Upper lobe of left lung (tissue), 6 donors: ENCODE measurements at regions not wholly inside any gene's neighbourhood (a gene's known extent, or its start where the extent isn't known, plus 50 kb on each side); places are given as distances from the start of the nearest gene placed in this dataset.
"Not testable (repeated sequence)": the region's sequence is repeated elsewhere in the genome, so short reads cannot be mapped to it uniquely, and the experiment has no call there.

Experiments
- ATAC-seq, 2 donors: fragments of 200-7000 bp; cut with Tn5 transposase; one replicate each; pipeline ENCODE4 v1.9.1; 2022; ENCODE audit warnings: mild to moderate bottlenecking in 2 of 2, moderate library complexity in 2 of 2; ENCODE audit not compliant: low FRiP score in 2 of 2
- DNase-seq, 2 donors: peaks; one replicate each; pipeline ENCODE4 v3.0.0-alpha.2; 2019 to 2020
- H3K27ac ChIP-seq, 4 donors: fragments of 200-600 bp; sonication (generic); one replicate each; pipeline ENCODE4 v1.5.1; 2016 to 2019
- H3K27me3 ChIP-seq, 4 donors: fragments of 200-600 bp; sonication (generic); one replicate each; pipeline ENCODE4 v1.5.1; 2017 to 2019
- H3K36me3 ChIP-seq, 4 donors: fragments of 200-600 bp; sonication (generic); one replicate each; pipeline ENCODE4 v1.5.1; 2016 to 2019
- H3K4me1 ChIP-seq, 4 donors: fragments of 200-600 bp; sonication (generic); one replicate each; pipeline ENCODE4 v1.5.1; 2018 to 2019
- H3K4me3 ChIP-seq, 4 donors: fragments of 200-600 bp; sonication (generic); one replicate each; pipeline ENCODE4 v1.5.1; 2017 to 2019; ENCODE audit warnings: mild to moderate bottlenecking in 2 of 4, moderate library complexity in 1 of 4
- H3K9me3 ChIP-seq, 4 donors: fragments of 200-600 bp; sonication (generic); one replicate each; pipeline ENCODE4 v1.5.1; 2018 to 2019
- EP300 ChIP-seq, 4 donors: sonication (generic); formaldehyde crosslinking; IDR thresholded peaks; one replicate each; pipeline ENCODE4 v1.5.1; 2017; ENCODE audit warnings: antibody characterized with exemption in 4 of 4, control low read depth in 2 of 4
- POLR2A ChIP-seq, 4 donors: fragments of 450-650 bp; IDR thresholded peaks; one replicate each; pipeline ENCODE4 v1.5.1; 2016 to 2017; ENCODE audit warnings: antibody characterized with exemption in 4 of 4, mild to moderate bottlenecking in 2 of 4
- POLR2AphosphoS5 ChIP-seq, 2 donors: sonication (generic); formaldehyde crosslinking; IDR thresholded peaks; one replicate each; pipeline ENCODE4 v1.5.1; 2017; ENCODE audit warnings: antibody characterized with exemption in 2 of 2
- WGBS, 2 donors: methylation state at CpG; one replicate each; pipeline ENCODE4 v1.1.5; 2017 to 2018; 5-methylcytosine and 5-hydroxymethylcytosine counted together
- TF ChIP-seq, protein P1 (sequence below), 6 experiments: fragments of 450-650 bp in 4 of 6; fragments of 200-600 bp in 2 of 6; sonication (generic) in 2 of 6; IDR thresholded peaks; one replicate each; pipeline ENCODE4 v1.5.1; 2016 to 2019; ENCODE audit warnings: antibody characterized with exemption in 6 of 6
- donor health status: DM: no; HTN: no; CAD: no; lungs with moderate emphysema.
- donor health status: DM: no; HTN: yes; CAD: no; lungs with severe emphysema.

DNA sequence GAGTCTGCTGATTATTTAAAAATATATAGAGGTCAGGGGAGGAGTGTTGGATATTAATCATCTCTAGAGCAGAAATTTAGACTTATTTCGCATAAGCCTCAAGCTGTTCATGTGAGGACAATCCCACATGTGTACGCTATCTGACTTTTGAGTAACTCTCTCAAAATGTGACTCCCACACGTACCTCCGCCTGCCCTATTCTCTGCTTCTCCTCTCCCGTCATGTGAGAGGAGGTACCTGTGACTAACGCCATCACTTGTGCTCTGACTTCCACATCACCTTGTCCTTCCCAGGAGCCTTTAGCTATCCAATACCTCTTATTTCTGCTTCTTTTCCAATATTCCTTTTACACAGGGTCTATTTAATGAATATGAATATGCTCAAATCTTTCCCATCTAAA, 119.3 kb upstream of the CALCR start:
- ATAC-seq (no peak), DNase-seq (no peak)
- TF ChIP-seq, protein P1, sequence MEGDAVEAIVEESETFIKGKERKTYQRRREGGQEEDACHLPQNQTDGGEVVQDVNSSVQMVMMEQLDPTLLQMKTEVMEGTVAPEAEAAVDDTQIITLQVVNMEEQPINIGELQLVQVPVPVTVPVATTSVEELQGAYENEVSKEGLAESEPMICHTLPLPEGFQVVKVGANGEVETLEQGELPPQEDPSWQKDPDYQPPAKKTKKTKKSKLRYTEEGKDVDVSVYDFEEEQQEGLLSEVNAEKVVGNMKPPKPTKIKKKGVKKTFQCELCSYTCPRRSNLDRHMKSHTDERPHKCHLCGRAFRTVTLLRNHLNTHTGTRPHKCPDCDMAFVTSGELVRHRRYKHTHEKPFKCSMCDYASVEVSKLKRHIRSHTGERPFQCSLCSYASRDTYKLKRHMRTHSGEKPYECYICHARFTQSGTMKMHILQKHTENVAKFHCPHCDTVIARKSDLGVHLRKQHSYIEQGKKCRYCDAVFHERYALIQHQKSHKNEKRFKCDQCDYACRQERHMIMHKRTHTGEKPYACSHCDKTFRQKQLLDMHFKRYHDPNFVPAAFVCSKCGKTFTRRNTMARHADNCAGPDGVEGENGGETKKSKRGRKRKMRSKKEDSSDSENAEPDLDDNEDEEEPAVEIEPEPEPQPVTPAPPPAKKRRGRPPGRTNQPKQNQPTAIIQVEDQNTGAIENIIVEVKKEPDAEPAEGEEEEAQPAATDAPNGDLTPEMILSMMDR (IDR thresholded peaks at IDR 0.05) = no peak
- no peak for TF ChIP-seq POLR2AphosphoS5 (IDR thresholded peaks at IDR 0.05)
- TF ChIP-seq EP300 (IDR thresholded peaks at IDR 0.05) = no peak
- no peak for TF ChIP-seq POLR2A (IDR thresholded peaks at IDR 0.05)
- Histone ChIP-seq H3K36me3 (no peaks in the 10 kb centered on the region), H3K4me1 (no peaks in the 10 kb centered on the region), H3K27ac (no peak overlapping the region), H3K4me3 (no peak overlapping the region), H3K9me3 (no peaks in the 10 kb centered on the region), H3K27me3 (no peaks in the 10 kb centered on the region)
- WGBS, 2 donors = 88 to 94% methylated on average over 6 of the region's 6 CpGs

DNA sequence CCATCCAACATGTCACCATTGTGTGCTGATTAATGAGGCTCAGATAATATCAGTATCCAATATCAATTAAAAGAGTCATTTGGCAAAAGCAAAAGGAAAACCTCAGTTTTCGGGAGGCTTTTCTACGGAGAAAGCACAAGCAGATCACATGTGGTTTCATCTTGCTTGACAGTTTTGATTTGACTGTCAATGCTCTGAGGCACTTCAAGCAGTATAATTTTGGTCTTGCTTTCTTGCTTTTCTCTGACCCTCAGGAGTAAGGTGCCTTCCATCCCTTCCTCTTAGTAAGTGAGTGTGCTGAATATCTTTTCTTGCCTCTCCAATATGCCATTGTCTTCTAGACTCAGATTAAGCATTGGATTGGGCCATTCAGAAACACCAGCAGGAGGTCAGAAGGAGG, 115.5 kb upstream of the CALCR start:
- TF ChIP-seq, protein P1 (IDR thresholded peaks at IDR 0.05) = no peak
- no peak for TF ChIP-seq EP300 (IDR thresholded peaks at IDR 0.05)
- TF ChIP-seq POLR2AphosphoS5 (IDR thresholded peaks at IDR 0.05) = no peak
- TF ChIP-seq POLR2A (IDR thresholded peaks at IDR 0.05) = no peak
- Histone ChIP-seq H3K36me3 (no peaks in the 10 kb centered on the region), H3K4me1 (no peaks in the 10 kb centered on the region), H3K27ac (no peak overlapping the region), H3K4me3 (no peak overlapping the region), H3K9me3 (no peaks in the 10 kb centered on the region), H3K27me3 (no peaks in the 10 kb centered on the region)
- ATAC-seq = no peak
- 70% methylated on average over 2 of the region's 2 CpGs for WGBS, 2 donors
- no peak for DNase-seq

DNA sequence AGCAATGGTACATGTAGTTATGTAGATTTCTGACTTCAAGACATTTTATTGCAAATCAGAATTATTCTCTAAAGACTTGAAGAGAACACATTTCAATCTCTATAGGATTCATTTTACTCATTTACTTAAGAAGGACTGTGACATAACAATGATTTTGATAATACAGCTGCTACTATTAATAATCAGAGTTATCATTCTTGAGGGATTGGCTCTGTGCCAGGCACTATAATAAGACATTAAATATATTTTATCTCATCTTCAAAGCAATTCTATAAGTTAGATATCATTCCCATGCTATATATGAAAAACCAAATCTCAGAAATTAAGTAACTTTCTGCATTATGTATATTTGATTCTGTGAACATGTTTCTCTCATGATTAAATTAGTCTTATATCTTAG, 103.7 kb upstream of the CALCR start:
- Histone ChIP-seq H3K27me3 (no peaks in the 10 kb centered on the region), H3K4me3 (no peak overlapping the region), H3K4me1 (no peaks in the 10 kb centered on the region), H3K27ac (no peak overlapping the region), H3K36me3 (no peaks in the 10 kb centered on the region), H3K9me3 (no peaks in the 10 kb centered on the region)
- TF ChIP-seq POLR2A (IDR thresholded peaks at IDR 0.05) = no peak
- TF ChIP-seq, protein P1 (IDR thresholded peaks at IDR 0.05) = no peak
- TF ChIP-seq EP300 (IDR thresholded peaks at IDR 0.05) = no peak
- no peak for TF ChIP-seq POLR2AphosphoS5 (IDR thresholded peaks at IDR 0.05)
- ATAC-seq (no peak), DNase-seq (no peak)

DNA sequence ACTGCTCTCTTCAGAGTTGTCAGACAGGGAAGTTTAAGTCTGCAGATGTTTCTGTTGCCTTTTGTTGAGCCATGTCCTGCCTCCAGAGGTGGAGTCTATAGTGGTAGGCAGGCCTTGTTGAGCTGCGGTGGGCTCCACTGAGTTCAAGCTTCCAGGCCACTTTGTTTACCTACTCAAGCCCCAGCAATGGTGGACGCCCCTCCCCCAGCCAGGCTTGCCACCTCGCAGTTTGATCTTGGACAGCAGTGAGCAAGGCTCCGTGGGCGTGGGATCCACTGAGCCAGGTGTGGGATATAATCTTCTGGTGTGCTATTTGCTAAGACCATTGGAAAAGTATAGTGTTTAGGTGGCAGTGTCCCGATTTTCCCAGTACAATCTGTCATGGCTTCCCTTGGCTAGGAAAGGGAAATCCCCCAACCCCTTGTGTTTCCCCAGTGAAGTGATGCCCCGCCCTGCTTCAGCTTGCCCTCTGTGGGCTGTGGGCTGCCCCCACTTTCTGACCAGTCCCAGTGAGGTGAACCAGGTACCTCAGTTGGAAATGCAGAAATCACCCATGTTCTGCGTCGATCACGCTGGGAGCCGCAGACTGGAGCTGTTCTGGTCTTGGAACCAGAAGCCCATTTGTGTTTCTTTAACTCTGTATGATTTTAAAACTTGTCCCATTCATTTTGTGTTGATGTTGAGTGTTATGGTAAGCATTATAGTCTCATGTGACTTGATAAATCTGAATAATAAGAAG, 89.2 kb upstream of the CALCR start:
- no peaks in the 10 kb centered on the region for H3K4me1 ChIP-seq
- no peaks in the 10 kb centered on the region for H3K36me3 ChIP-seq
- H3K9me3 ChIP-seq = no peaks in the 10 kb centered on the region
- TF ChIP-seq POLR2A (IDR thresholded peaks at IDR 0.05) (no peak), POLR2AphosphoS5 (IDR thresholded peaks at IDR 0.05) (no peak), EP300 (IDR thresholded peaks at IDR 0.05) (no peak)
- TF ChIP-seq, protein P1 (IDR thresholded peaks at IDR 0.05) = no peak
- H3K27ac ChIP-seq = no peak overlapping the region
- no peak overlapping the region for H3K4me3 ChIP-seq
- peak in 1 of 2 donors; percentile 9 for DNase-seq
- WGBS, 2 donors = 85 to 92% methylated on average over 10 to 11 of the region's 11 CpGs
- no peaks in the 10 kb centered on the region for H3K27me3 ChIP-seq
- no peak for ATAC-seq

DNA sequence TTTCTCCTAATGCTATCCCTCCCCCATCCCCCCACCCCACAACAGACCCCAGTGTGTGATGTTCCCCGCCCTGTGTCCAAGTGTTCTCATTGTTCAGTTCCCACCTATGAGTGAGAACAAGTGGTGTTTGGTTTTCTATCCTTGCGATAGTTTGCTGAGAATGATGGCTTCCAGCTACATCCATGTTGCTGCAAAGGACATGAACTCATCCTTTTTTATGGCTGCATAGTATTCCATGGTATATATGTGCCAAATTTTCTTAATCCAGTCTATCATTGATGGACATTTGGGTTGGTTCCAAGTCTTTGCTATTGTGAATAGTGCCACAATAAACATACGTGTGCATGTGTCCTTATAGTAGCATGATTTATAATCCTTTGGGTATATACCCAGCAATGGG, 83.6 kb upstream of the CALCR start:
- not testable (repeated sequence) for ATAC-seq, H3K27ac ChIP-seq, H3K9me3 ChIP-seq, H3K4me3 ChIP-seq, H3K27me3 ChIP-seq, DNase-seq, H3K4me1 ChIP-seq, H3K36me3 ChIP-seq
- WGBS, 2 donors = 90 to 92% methylated on average over 3 of the region's 3 CpGs
